ENCODE measurements at regions not wholly inside any gene's neighbourhood (a gene's known extent, or its start where the extent isn't known, plus 50 kb on each side); places are given as distances from the start of the nearest gene placed in this dataset.

GRCh38 chr15:39451871-39452270, 129.0 kb upstream of the THBS1 start:
- no peak for DNase-seq (ENCODE audit: low spot score)

DNA sequence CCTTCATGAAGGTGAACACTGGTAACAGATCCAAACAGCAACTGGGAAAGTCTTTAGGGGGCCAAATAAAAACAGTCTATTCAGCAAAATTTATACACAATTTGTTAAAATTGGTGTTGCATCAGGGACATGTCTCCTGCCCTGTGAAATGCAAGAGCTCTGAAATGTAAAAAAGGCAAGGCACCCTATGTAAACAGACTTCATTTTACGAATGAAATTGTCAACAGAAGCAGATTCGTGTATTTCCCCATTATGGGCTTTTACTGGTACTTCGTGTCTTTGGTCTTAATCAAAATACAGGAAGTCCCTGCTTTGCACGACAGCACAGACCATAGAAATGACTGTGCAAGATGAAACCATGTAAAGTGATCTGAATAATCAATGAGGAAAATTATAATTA, 127.3 kb upstream of the THBS1 start:
- no peak for DNase-seq (ENCODE audit: low spot score)

GRCh38 chr15:39454189-39454986, 126.5 kb upstream of the THBS1 start:
- no peak for DNase-seq (ENCODE audit: low spot score)

GRCh38 chr15:39455471-39455991, 125.3 kb upstream of the THBS1 start:
- DNase-seq (ENCODE audit: low spot score) = no peak

- no peak for DNase-seq (ENCODE audit: low spot score)
Observed at GRCh38 chr15:39456159-39456558, 124.7 kb upstream of the THBS1 start.

DNA sequence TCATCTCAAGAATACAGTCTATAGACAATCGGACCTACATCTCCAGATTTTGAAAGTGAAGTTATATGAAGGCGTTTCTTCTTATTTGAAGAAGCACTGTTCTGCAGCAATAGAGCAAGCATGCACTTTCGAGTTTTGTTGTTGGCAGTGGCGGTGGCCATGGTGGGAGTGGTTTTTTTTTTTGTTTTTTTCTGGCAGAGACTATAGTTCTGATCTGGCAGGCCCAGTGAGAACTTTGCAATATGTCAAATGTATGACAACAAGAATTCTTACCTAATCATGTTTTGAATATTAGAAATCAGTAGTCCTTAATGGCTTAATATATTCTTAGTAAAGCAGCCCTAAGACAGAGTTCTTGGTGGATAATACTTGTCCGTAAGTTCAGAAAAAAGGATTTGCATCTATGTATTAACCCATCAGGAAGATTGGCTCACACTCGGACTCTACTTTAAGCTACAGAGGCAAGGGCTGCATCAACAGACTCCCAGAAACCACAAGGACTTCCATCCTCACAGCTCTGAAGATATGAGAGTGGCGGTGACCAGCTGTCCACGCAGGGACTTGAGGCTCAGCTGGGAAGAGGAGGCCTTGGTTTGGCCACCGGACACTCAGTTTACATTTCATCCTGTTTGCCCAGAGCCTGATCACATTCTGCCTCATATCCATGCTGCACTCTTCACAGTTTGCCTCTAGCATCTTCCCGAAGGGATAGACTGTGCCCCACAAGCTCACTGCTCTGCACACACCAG, 124.1 kb upstream of the THBS1 start:
- DNase-seq (ENCODE audit: low spot score) = no peak

DNA sequence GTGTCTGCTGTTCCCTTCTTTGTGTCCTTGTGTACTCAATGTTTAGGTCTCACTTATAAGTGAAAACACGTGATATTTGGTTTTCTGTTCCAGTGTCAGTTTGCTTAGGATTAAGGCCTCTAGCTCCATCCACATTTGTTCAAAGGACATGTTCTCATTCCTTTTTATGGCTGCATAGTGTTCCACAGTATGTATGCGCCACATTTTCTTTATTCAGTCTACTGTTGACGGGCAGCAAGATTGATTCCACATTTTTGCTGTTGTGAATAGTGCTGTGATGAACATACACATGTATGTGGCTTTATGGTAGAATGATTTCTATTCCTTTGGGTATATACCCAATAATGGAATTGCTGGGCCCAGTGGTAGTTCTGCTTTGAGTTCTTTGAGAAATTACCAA, 122.7 kb upstream of the THBS1 start:
- no peak for DNase-seq (ENCODE audit: low spot score)

GRCh38 chr15:39459548-39459947, 121.3 kb upstream of the THBS1 start:
- DNase-seq (ENCODE audit: low spot score) = no peak

DNA sequence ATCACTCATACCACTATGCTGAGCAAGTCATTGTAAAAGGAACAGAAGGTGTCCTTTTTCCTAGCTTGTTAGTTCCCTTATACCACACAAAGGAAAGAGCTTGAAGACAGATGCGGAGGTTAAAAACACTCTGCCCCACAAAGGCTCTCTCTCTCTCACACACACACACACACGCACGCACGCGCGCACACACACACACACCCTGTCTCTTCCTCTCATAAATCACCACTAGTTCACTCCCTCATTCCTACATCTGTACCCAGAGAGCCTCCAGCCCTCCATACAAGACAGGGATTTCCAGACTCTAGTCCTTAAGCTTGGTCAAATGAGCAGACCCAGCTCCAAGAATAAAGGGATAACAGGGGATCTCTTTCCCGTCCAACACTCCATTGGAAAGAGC, 120.1 kb upstream of the THBS1 start:
- DNase-seq (ENCODE audit: low spot score) = no peak

- no peak for DNase-seq (ENCODE audit: low spot score)
Observed at GRCh38 chr15:39461536-39462130, 119.2 kb upstream of the THBS1 start.

- no peak for DNase-seq (ENCODE audit: low spot score)
Observed at GRCh38 chr15:39462691-39463090, 118.2 kb upstream of the THBS1 start.

- DNase-seq (ENCODE audit: low spot score) = no peak
Observed at GRCh38 chr15:39465843-39466749, 114.8 kb upstream of the THBS1 start.

DNA sequence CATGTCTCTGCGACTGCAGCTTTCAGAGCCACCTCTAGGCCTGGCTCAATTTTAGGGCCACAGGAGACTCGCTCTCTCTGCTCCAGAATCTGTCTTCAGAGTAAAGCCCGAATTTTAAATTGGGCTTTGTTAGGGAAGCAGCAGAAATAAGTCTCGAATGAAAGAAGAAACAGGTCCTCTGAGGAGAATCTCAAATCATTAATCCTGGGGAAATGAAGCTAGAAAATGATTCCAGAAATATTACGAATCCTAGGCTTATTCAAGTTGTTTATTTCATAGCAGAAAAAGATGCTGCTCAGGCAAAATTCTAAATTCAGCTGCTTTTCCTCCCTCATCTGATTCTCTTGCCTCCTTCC, 114.2 kb upstream of the THBS1 start:
- no peak for DNase-seq (ENCODE audit: low spot score)

GRCh38 chr15:39468331-39468730, 112.5 kb upstream of the THBS1 start:
- no peak for DNase-seq (ENCODE audit: low spot score)

DNA sequence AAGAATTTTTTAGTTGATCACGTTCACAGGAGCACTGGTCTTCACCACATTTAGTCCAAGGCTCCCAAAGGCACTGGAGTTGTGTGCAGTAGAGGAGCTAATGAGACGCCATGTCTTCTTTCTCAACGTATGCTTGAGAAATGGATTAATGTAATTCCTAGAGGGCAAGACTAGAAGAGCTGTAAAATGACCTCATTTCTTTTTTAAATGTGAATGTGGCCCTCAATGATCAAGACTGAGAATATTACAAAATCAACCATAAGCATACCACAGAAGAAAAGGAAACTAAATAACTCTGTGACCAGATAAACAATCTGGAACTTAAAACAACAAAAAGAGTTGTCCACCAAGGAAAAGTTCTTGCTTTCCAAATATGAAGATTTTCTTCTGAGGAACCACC, 112.1 kb upstream of the THBS1 start:
- no peak for DNase-seq (ENCODE audit: low spot score)

GRCh38 chr15:39471785-39472574, 108.9 kb upstream of the THBS1 start:
- no peak for DNase-seq (ENCODE audit: low spot score)

DNA sequence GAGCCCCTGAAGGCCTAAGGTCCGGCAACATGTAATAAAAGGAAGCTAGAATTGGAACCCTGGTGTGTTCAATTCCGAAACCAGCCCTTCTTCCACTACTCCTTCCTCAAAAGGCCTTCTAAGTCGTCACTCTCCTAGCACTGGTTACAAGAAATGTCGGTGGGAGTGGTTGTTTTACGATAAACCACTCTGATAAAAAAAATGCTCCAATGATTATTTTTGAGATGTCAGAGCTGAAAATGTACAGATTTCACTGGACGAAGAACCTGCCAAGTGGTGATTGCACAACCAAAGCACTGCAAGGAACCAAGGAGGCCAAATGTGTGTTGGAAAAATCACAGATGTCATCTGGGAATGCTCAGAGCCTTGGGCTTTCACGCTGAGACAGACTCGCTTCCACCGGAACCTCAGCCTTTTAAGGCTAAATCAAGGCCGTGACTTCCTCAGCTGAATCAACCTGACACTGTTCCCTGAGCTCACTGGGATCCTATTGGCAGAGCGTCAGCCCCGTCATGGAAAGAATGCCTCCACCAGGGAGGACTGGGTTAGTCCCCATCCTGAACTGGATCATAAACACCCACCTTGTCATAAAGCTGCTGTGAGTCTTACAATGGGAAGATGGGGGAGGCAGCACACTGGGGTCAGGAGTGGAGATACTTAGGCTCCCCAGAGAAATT, 108.1 kb upstream of the THBS1 start:
- DNase-seq (ENCODE audit: low spot score) = no peak

DNA sequence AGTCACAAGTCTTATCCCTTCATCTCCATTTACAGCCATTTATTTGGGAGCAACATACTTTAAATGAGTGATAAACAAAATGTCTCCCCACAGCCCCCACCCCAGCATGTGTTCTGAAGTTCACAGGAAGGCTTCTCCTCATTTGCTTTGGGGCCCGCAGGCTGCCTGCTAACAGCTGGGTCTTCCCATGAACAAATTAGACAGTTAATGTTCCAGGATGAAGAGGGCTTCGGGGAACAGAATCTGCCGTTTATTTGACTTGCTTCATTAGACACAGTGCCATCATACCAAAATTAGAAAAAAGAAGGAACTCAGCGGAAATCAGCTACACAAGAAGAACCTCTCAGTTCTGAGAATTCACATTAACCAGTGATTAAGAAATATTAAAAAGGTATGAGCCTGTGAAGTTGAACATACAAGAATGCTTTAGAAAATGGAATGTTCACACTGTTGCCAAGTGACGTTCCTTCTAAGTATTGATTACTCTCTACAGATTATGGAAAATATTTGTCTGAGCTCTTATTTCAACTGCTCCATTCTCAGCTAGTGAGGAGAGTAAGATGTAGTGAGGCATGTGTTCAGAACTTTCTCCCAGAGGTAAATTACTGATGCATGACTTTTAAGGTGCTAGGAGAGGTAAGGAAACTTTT, 107.5 kb upstream of the THBS1 start:
- DNase-seq (ENCODE audit: low spot score) = no peak

DNA sequence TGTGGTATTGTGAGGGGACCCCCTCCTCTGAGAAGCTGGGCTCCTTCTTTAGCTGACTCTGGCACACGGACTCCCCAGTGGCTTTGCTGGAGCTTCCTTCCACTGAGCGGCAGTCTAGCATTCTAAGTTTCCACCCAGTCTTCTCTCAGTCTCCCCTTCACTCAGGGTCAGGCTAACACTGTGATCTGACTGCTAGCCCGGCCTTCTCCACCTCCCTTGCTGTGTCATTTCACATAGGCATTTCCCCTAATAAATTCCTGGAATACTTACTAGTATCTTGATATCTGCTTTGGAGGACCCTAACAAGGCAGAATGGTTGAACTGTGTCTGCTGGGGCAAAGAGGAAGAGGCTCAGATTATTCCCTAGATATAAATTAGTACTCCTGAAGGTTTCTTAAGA, 106.2 kb upstream of the THBS1 start:
- DNase-seq (ENCODE audit: low spot score) = no peak

DNA sequence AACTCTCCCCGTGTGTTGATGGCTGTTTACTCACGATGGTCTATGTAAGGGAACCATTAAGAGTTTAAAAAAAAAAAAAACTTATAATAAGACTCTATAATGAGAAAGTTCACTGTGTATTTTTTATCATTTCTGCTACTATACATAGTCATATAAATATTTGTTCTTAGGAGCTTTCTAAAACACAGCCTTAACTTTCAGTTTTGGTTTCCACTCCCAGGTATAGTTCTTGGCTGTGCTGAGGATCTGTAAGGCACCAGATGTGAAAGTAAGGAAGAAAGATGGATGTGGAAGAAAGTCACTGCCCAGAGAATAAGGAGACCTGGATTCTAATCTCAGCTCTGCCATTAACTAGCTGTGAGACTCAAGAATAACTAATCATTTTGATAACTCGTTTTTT, 101.9 kb upstream of the THBS1 start:
- DNase-seq (ENCODE audit: low spot score) = no peak
